Chondrocyte (in vitro differentiated cells): ENCODE measurements at regions not wholly inside any gene's neighbourhood (a gene's known extent, or its start where the extent isn't known, plus 50 kb on each side); places are given as distances from the start of the nearest gene placed in this dataset.

Source experiments
- DNase-seq: peaks from one replicate; pipeline ENCODE4 v3.0.0; 2021; ENCODE audit warnings: mixed read lengths, low spot score
- H3K27ac Mint-ChIP-seq: one replicate; pipeline ENCODE4 v1.8.0; 2021; ENCODE audit warnings: mild to moderate bottlenecking, moderate library complexity, mixed read lengths; ENCODE audit not compliant: unreplicated experiment
- H3K27me3 Mint-ChIP-seq: 2 replicates; pipeline ENCODE4 v1.8.0; 2021; ENCODE audit warnings: low read depth, mixed read lengths
- H3K36me3 Mint-ChIP-seq: 2 replicates; pipeline ENCODE4 v1.8.0; 2021; ENCODE audit warnings: low read depth, mixed read lengths
- H3K4me1 Mint-ChIP-seq: 2 replicates; pipeline ENCODE4 v1.8.0; 2021; ENCODE audit warnings: low read depth, mild to moderate bottlenecking, mixed read lengths
- H3K4me3 Mint-ChIP-seq: one replicate; pipeline ENCODE4 v1.8.0; 2021; ENCODE audit warnings: mild to moderate bottlenecking, moderate library complexity, mixed read lengths; ENCODE audit not compliant: unreplicated experiment
- H3K9me3 Mint-ChIP-seq: 2 replicates; pipeline ENCODE4 v1.8.0; 2021; ENCODE audit warnings: low read depth, mixed read lengths
- TF ChIP-seq, protein P1 (sequence below): fragments of 200-600 bp; sonication (generic); IDR thresholded peaks from 2 replicates; pipeline ENCODE4 v1.5.0; 2021; ENCODE audit warnings: antibody characterized with exemption, mild to moderate bottlenecking, moderate library complexity

DNA sequence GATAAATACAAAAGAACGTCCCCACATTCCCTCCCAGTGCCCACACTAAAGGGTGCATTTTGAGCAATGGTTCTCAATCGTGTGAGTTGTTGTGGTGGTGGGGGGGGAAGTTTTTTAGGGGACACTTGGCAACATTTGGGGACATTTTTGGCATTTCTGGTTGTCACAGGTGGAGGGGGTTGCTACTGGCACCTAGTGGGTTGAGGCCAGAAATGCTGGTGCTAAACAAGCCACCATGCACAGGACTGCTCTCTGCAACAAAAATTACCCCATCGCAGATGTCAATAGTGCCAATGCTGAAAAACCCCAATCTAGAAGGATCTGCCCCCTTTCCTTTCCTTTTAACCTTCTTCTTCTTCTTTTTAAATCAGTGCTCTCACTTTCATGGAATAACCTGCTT is 453.3 kb downstream of the TSHZ3 start:
- no peak for DNase-seq
- H3K4me3 Mint-ChIP-seq: no peak overlapping the region
- H3K4me1 Mint-ChIP-seq: no peaks in the 10 kb centered on the region
- TF ChIP-seq, protein P1, sequence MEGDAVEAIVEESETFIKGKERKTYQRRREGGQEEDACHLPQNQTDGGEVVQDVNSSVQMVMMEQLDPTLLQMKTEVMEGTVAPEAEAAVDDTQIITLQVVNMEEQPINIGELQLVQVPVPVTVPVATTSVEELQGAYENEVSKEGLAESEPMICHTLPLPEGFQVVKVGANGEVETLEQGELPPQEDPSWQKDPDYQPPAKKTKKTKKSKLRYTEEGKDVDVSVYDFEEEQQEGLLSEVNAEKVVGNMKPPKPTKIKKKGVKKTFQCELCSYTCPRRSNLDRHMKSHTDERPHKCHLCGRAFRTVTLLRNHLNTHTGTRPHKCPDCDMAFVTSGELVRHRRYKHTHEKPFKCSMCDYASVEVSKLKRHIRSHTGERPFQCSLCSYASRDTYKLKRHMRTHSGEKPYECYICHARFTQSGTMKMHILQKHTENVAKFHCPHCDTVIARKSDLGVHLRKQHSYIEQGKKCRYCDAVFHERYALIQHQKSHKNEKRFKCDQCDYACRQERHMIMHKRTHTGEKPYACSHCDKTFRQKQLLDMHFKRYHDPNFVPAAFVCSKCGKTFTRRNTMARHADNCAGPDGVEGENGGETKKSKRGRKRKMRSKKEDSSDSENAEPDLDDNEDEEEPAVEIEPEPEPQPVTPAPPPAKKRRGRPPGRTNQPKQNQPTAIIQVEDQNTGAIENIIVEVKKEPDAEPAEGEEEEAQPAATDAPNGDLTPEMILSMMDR: no peak
- H3K27ac Mint-ChIP-seq: no peak overlapping the region
- no peaks in the 10 kb centered on the region for H3K9me3 Mint-ChIP-seq
- no peaks in the 10 kb centered on the region for H3K36me3 Mint-ChIP-seq
- no peaks in the 10 kb centered on the region for H3K27me3 Mint-ChIP-seq

DNA sequence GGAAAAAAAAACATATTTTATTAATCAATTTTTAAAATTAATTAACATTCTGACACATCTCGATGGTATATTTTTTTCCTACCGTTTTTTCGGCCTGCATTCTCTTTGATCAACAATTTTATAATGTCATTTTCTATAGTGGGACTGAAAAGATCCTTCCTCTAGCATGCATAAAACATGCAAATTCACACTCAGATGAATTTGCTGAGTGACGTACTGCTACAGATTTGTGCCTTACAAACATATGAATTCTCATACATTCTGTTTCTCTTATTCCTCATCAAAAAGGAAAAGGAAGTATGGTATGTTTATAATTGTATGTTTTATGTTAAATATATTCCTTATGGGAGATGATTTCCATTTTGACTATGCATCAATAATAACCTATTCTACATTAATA is 458.2 kb downstream of the TSHZ3 start:
- no peak overlapping the region for H3K4me3 Mint-ChIP-seq
- H3K27ac Mint-ChIP-seq: no peak overlapping the region
- H3K36me3 Mint-ChIP-seq: no peaks in the 10 kb centered on the region
- TF ChIP-seq, protein P1: no peak
- H3K4me1 Mint-ChIP-seq: no peaks in the 10 kb centered on the region
- H3K9me3 Mint-ChIP-seq: no peaks in the 10 kb centered on the region
- no peak for DNase-seq
- H3K27me3 Mint-ChIP-seq: peaks cover 2% of the 10 kb centered on the region

DNA sequence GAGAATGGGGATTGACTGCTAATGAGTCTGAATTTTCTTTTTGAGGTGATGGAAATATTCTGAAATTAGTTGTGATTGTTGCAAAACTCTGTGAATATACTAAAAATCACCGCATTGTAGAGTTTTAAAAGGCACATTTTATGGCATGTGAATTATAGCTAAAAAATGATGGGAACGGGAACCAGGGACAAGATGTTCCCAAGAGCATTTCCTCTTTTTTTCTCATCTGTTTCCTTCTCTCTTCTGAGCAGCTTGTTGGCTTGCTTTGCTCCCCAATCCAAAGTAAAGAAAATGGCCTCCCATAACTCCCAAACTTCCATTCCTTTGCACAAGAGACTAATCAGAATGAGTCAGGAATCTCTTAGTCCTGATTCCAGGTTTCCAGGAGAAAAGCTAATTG is 459.2 kb downstream of the TSHZ3 start:
- Mint-ChIP-seq H3K36me3 (no peaks in the 10 kb centered on the region), H3K4me1 (no peaks in the 10 kb centered on the region), H3K4me3 (no peak overlapping the region), H3K27me3 (peaks cover 2% of the 10 kb centered on the region), H3K9me3 (no peaks in the 10 kb centered on the region), H3K27ac (no peak overlapping the region)
- TF ChIP-seq, protein P1: no peak
- no peak for DNase-seq

DNA sequence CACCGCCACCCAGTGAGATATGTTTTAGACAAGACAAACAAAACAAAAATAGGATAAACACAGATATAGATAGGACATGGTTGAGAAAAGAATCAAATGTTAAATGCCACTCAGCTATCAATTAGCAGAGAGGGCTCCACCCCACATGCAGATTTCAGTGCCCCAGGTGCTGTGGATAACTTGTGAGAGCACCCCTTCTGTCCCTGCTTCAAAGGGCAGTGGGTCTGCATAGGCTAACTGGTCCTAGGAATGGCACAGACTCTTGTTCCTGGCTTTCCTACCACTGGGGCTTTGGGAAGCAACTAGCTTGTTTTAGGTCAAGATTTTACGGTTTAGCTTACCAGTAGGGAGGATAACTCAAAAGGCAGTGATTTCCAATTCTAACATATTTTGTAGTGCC is 460.3 kb downstream of the TSHZ3 start:
- Mint-ChIP-seq H3K27me3 (peaks cover 2% of the 10 kb centered on the region), H3K27ac (no peak overlapping the region), H3K9me3 (peaks cover 3% of the 10 kb centered on the region), H3K36me3 (no peaks in the 10 kb centered on the region), H3K4me3 (no peak overlapping the region), H3K4me1 (no peaks in the 10 kb centered on the region)
- DNase-seq: no peak
- TF ChIP-seq, protein P1: no peak

DNA sequence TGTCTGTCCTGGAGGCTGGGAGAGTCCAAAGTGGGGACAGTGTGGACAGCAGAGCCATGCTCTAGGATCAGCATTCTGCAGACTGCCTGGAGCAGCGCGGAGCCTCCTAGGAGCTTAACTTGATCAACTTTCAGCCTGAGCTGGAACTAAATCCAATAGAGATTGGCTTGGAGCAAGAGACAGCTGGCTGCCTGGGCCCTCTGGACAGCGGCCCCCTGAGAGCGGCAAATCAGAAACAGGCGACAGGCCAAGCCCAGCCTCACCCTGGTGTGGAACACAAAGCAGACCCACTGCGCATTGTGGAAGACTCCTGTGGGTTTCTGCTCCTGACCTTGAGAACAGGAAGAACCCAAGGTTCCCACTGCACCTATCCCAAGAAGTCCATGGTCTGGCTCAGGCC is 462.2 kb downstream of the TSHZ3 start:
- TF ChIP-seq, protein P1: no peak
- H3K9me3 Mint-ChIP-seq: peaks cover 3% of the 10 kb centered on the region
- H3K27me3 Mint-ChIP-seq: peaks cover 2% of the 10 kb centered on the region
- H3K36me3 Mint-ChIP-seq: no peaks in the 10 kb centered on the region
- no peak overlapping the region for H3K27ac Mint-ChIP-seq
- DNase-seq: no peak
- no peak overlapping the region for H3K4me3 Mint-ChIP-seq
- H3K4me1 Mint-ChIP-seq: no peaks in the 10 kb centered on the region
